Iris pigment epithelial cell (primary cell): ENCODE measurements at regions not wholly inside any gene's neighbourhood (a gene's known extent, or its start where the extent isn't known, plus 50 kb on each side); places are given as distances from the start of the nearest gene placed in this dataset.
A peak's percentile ranks its signal among the peaks of the same experiment; 100 is the strongest.
"Not testable (repeated sequence)": the region's sequence is repeated elsewhere in the genome, so short reads cannot be mapped to it uniquely, and the experiment has no call there.

ENCODE experiments used
- DNase-seq: peaks from one replicate; pipeline ENCODE4 v3.0.0-alpha.2; 2011; ENCODE audit warnings: low read depth

GRCh38 chr11:93032580-93032979 is 63.1 kb downstream of the MTNR1B start:
- no peak for DNase-seq

- DNase-seq = no peak
These were observed 63.6 kb downstream of the MTNR1B start for GRCh38 chr11:93033093-93033492.

GRCh38 chr11:93034031-93034722 is 64.7 kb downstream of the MTNR1B start:
- peak; percentile 90 for DNase-seq

GRCh38 chr11:93034723-93035039 is 65.2 kb downstream of the MTNR1B start:
- DNase-seq = no peak

- DNase-seq = no peak
These were observed 69.1 kb downstream of the MTNR1B start for GRCh38 chr11:93038521-93038920.

- no peak for DNase-seq
These were observed 70.2 kb downstream of the MTNR1B start for GRCh38 chr11:93039531-93040240.

- no peak for DNase-seq
These were observed 72.2 kb downstream of the MTNR1B start for GRCh38 chr11:93041682-93042081.

GRCh38 chr11:93043186-93043585 is 73.7 kb downstream of the MTNR1B start:
- not testable (repeated sequence) for DNase-seq

GRCh38 chr11:93049740-93050139 is 80.3 kb downstream of the MTNR1B start:
- DNase-seq = no peak

GRCh38 chr11:93051186-93051585 is 81.7 kb downstream of the MTNR1B start:
- DNase-seq = peak; percentile 59

- DNase-seq = no peak
These were observed 84.4 kb downstream of the MTNR1B start for GRCh38 chr11:93053864-93054263.

GRCh38 chr11:93054279-93054678 is 84.8 kb downstream of the MTNR1B start:
- DNase-seq = peak; percentile 49

GRCh38 chr11:93054881-93055280 is 85.4 kb downstream of the MTNR1B start:
- DNase-seq = peak; percentile 99

- peak; percentile 93 for DNase-seq
These were observed 89.9 kb downstream of the MTNR1B start for GRCh38 chr11:93059117-93059957.

GRCh38 chr11:93063086-93063485 is 93.6 kb downstream of the MTNR1B start:
- DNase-seq = no peak

- not testable (repeated sequence) for DNase-seq
These were observed 95.7 kb downstream of the MTNR1B start for GRCh38 chr11:93065074-93065674.

GRCh38 chr11:93067881-93068390 is 98.5 kb downstream of the MTNR1B start:
- DNase-seq = no peak

GRCh38 chr11:93072229-93072914 is 102.9 kb downstream of the MTNR1B start:
- DNase-seq = no peak

GRCh38 chr11:93073026-93073425 is 103.6 kb downstream of the MTNR1B start:
- DNase-seq = no peak

GRCh38 chr11:93073508-93074280 is 104.2 kb downstream of the MTNR1B start:
- DNase-seq = no peak

- no peak for DNase-seq
These were observed 104.9 kb downstream of the MTNR1B start for GRCh38 chr11:93074352-93074751.
